ENCODE measurements at regions not wholly inside any gene's neighbourhood (a gene's known extent, or its start where the extent isn't known, plus 50 kb on each side); places are given as distances from the start of the nearest gene placed in this dataset.

GRCh38 chr6:153729189-153729588, 309.9 kb upstream of the OPRM1 start:
- TF ChIP-seq, protein P1, sequence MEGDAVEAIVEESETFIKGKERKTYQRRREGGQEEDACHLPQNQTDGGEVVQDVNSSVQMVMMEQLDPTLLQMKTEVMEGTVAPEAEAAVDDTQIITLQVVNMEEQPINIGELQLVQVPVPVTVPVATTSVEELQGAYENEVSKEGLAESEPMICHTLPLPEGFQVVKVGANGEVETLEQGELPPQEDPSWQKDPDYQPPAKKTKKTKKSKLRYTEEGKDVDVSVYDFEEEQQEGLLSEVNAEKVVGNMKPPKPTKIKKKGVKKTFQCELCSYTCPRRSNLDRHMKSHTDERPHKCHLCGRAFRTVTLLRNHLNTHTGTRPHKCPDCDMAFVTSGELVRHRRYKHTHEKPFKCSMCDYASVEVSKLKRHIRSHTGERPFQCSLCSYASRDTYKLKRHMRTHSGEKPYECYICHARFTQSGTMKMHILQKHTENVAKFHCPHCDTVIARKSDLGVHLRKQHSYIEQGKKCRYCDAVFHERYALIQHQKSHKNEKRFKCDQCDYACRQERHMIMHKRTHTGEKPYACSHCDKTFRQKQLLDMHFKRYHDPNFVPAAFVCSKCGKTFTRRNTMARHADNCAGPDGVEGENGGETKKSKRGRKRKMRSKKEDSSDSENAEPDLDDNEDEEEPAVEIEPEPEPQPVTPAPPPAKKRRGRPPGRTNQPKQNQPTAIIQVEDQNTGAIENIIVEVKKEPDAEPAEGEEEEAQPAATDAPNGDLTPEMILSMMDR (optimal IDR thresholded peaks at IDR 0.05 in 1 of 3, IDR thresholded peaks at IDR 0.05 in 1 of 3, conservative IDR thresholded peaks at IDR 0.05 in 1 of 3; ENCODE audit: extremely low read depth in 1 of 3, insufficient read depth in 2 of 3, low read length in 3 of 3), result no peak
- no peak for TF ChIP-seq EZH2 (IDR thresholded peaks at IDR 0.05; ENCODE audit: low read length)

Data from keratinocyte (primary cell).